Keratinocyte (primary cell): ENCODE measurements at regions not wholly inside any gene's neighbourhood (a gene's known extent, or its start where the extent isn't known, plus 50 kb on each side); places are given as distances from the start of the nearest gene placed in this dataset.

Experiments used
- DNase-seq: peaks from one replicate; pipeline ENCODE4 v3.0.0-alpha.2; 2011; ENCODE audit warnings: low read depth, missing footprints, low spot score
- FAIRE-seq: peaks from 2 replicates; lab custom pipeline; 2011; peaks lifted over from hg19 to GRCh38; lab: Jason Lieb, UNC
- H2AFZ ChIP-seq: 2 replicates; pipeline ENCODE4 v1.6.0; 2012; ENCODE audit warnings: low read length, control low read depth, inconsistent platforms; ENCODE audit not compliant: control insufficient read depth
- H3K27ac ChIP-seq: 2 replicates; pipeline ENCODE4 v1.5.1; 2011; ENCODE audit warnings: low read length; ENCODE audit not compliant: control insufficient read depth, insufficient read depth
- H3K27me3 ChIP-seq: 3 replicates; pipeline ENCODE4 v1.6.0; 2011; ENCODE audit warnings: low read length; ENCODE audit not compliant: control insufficient read depth, insufficient read depth; ENCODE audit errors: extremely low read depth
- H3K36me3 ChIP-seq, 2 experiments: 2 replicates in 1 of 2; 3 replicates in 1 of 2; pipeline ENCODE4 v1.5.1; 2011; ENCODE audit warnings: low read length in 2 of 2, mild to moderate bottlenecking in 1 of 2; ENCODE audit not compliant: control insufficient read depth in 2 of 2, insufficient read depth in 2 of 2; ENCODE audit errors: extremely low read depth in 1 of 2
- H3K4me1 ChIP-seq: 3 replicates; pipeline ENCODE4 v1.5.1; 2011; ENCODE audit warnings: low read length; ENCODE audit not compliant: control insufficient read depth, insufficient read depth; ENCODE audit errors: extremely low read depth
- H3K4me2 ChIP-seq: 3 replicates; pipeline ENCODE4 v1.6.0; 2011; ENCODE audit warnings: low read depth, low read length; ENCODE audit not compliant: control insufficient read depth, insufficient read depth; ENCODE audit errors: extremely low read depth
- H3K4me3 ChIP-seq, 3 experiments: fragments of 200-600 bp in 1 of 3; sonication (generic) in 1 of 3; 2 replicates in 2 of 3; 3 replicates in 1 of 3; pipeline ENCODE4 v1.5.1; 2011 to 2016; ENCODE audit warnings: low read length in 3 of 3, mild to moderate bottlenecking in 3 of 3, control low read depth in 2 of 3, inconsistent platforms in 1 of 3, low read depth in 1 of 3, mixed read lengths in 1 of 3, mixed run types in 1 of 3, moderate library complexity in 1 of 3; ENCODE audit not compliant: control insufficient read depth in 2 of 3, insufficient read depth in 2 of 3; ENCODE audit errors: extremely low read depth in 1 of 3
- H3K79me2 ChIP-seq: 2 replicates; pipeline ENCODE4 v1.6.0; 2012; ENCODE audit warnings: low read length; ENCODE audit not compliant: control insufficient read depth, insufficient read depth
- H3K9ac ChIP-seq: 3 replicates; pipeline ENCODE4 v1.6.0; 2011; ENCODE audit warnings: low read length; ENCODE audit not compliant: control insufficient read depth, insufficient read depth; ENCODE audit errors: extremely low read depth
- H3K9me1 ChIP-seq: 3 replicates; pipeline ENCODE4 v1.6.0; 2011; ENCODE audit warnings: low read length; ENCODE audit not compliant: control insufficient read depth, insufficient read depth; ENCODE audit errors: extremely low read depth
- H3K9me3 ChIP-seq: 2 replicates; pipeline ENCODE4 v1.5.1; 2012; ENCODE audit warnings: low read depth, low read length; ENCODE audit not compliant: control insufficient read depth
- H4K20me1 ChIP-seq: 3 replicates; pipeline ENCODE4 v1.6.0; 2011; ENCODE audit warnings: low read length; ENCODE audit not compliant: control insufficient read depth, insufficient read depth; ENCODE audit errors: extremely low read depth
- CTCF ChIP-seq, 3 experiments: IDR thresholded peaks in 1 of 3; conservative IDR thresholded peaks in 1 of 3; optimal IDR thresholded peaks in 1 of 3; 2 replicates in 2 of 3; 3 replicates in 1 of 3; pipeline versions ENCODE3 to v1.5.1; 2011; ENCODE audit warnings: low read length in 3 of 3, mild to moderate bottlenecking in 3 of 3, moderate library complexity in 2 of 3, control low read depth in 1 of 3, inconsistent platforms in 1 of 3; ENCODE audit not compliant: insufficient read depth in 2 of 3; ENCODE audit errors: extremely low read depth in 1 of 3
- EZH2 ChIP-seq: IDR thresholded peaks from one replicate; pipeline ENCODE4 v1.6.1; 2012; ENCODE audit warnings: inconsistent platforms, mild to moderate bottlenecking, low read length, moderate library complexity
- dilution Hi-C: fragments of 300-500 bp; cut with MboI; formaldehyde crosslinking; loops from one replicate; pipeline ENCODE4 v1.7.0; 2020; ENCODE audit warnings: low sequenced_read_pairs; ENCODE audit not compliant: extremely low pct_ligation_motif_present

- H3K9ac ChIP-seq, result no peak overlapping the region
- dilution Hi-C loops, result no loop called here
- peaks cover 32% of the 10 kb centered on the region for H3K4me1 ChIP-seq
- peak overlapping the region; percentile 52 for H3K4me2 ChIP-seq
- H3K27ac ChIP-seq, result peak overlapping the region; percentile 26
- no peak for TF ChIP-seq EZH2
- TF ChIP-seq CTCF (optimal IDR thresholded peaks at IDR 0.05 in 1 of 3, IDR thresholded peaks at IDR 0.05 in 1 of 3, conservative IDR thresholded peaks at IDR 0.05 in 1 of 3; ENCODE audit: extremely low read depth in 1 of 3, insufficient read depth in 2 of 3, low read length in 3 of 3), result no peak
- DNase-seq (no peak), FAIRE-seq (no peak)
- H3K36me3 ChIP-seq, result no peaks in the 10 kb centered on the region
- H4K20me1 ChIP-seq, result no peaks in the 10 kb centered on the region
- H2AFZ ChIP-seq, result peak overlapping the region; percentile 70
- H3K9me1 ChIP-seq, result no peaks in the 10 kb centered on the region
- H3K4me3 ChIP-seq, result no peak overlapping the region
- no peaks in the 10 kb centered on the region for H3K79me2 ChIP-seq
- H3K27me3 ChIP-seq, result no peaks in the 10 kb centered on the region
- H3K9me3 ChIP-seq, result no peaks in the 10 kb centered on the region
Observed at GRCh38 chr6:105753620-105754211, 332.4 kb upstream of the PRDM1 start.

- Histone ChIP-seq H3K9me1 (no peaks in the 10 kb centered on the region), H3K9me3 (no peaks in the 10 kb centered on the region), H3K4me1 (peaks cover 27% of the 10 kb centered on the region), H3K4me3 (no peak overlapping the region), H3K4me2 (peak overlapping the region; percentile 52), H3K79me2 (no peaks in the 10 kb centered on the region), H2AFZ (peak overlapping the region; percentile 70), H3K9ac (peak overlapping the region; percentile 6), H3K27ac (peak overlapping the region; percentile 26), H4K20me1 (no peaks in the 10 kb centered on the region), H3K27me3 (no peaks in the 10 kb centered on the region), H3K36me3 (no peaks in the 10 kb centered on the region)
- dilution Hi-C loops, result no loop called here
- peak; percentile 55 for FAIRE-seq
- TF ChIP-seq CTCF (optimal IDR thresholded peaks at IDR 0.05 in 1 of 3, IDR thresholded peaks at IDR 0.05 in 1 of 3, conservative IDR thresholded peaks at IDR 0.05 in 1 of 3; ENCODE audit: extremely low read depth in 1 of 3, insufficient read depth in 2 of 3, low read length in 3 of 3), result no peak
- TF ChIP-seq EZH2, result no peak
- no peak for DNase-seq
Observed at GRCh38 chr6:105753207-105753606, 332.9 kb upstream of the PRDM1 start.
